GM19467 (cell line): ENCODE measurements at regions not wholly inside any gene's neighbourhood (a gene's known extent, or its start where the extent isn't known, plus 50 kb on each side); places are given as distances from the start of the nearest gene placed in this dataset.
"Not testable (repeated sequence)": the region's sequence is repeated elsewhere in the genome, so short reads cannot be mapped to it uniquely, and the experiment has no call there.

ENCODE experiments used
- ATAC-seq: cut with Tn5 transposase; IDR thresholded peaks from one replicate; pipeline ENCODE4 v1.9.1; 2021; ENCODE audit warnings: mild to moderate bottlenecking, moderate library complexity; ENCODE audit not compliant: unreplicated experiment

GRCh38 chr1:56092684-56093570 lies 486.4 kb downstream of the PLPP3 start:
- no peak for ATAC-seq

- not testable (repeated sequence) for ATAC-seq
Observed at GRCh38 chr1:56089826-56090225, 489.5 kb downstream of the PLPP3 start.

GRCh38 chr1:56084246-56084645 lies 495.1 kb downstream of the PLPP3 start:
- no peak for ATAC-seq

- no peak for ATAC-seq
Observed at GRCh38 chr1:56081736-56082135, 497.6 kb downstream of the PLPP3 start.

- no peak for ATAC-seq
Observed at GRCh38 chr1:56081173-56081572, 498.2 kb downstream of the PLPP3 start.

- no peak for ATAC-seq
Observed at GRCh38 chr1:56080123-56080522, 499.2 kb downstream of the PLPP3 start.

GRCh38 chr1:56079391-56079790 lies 500.0 kb downstream of the PLPP3 start:
- ATAC-seq: no peak

GRCh38 chr1:56077206-56077605 lies 502.2 kb downstream of the PLPP3 start:
- ATAC-seq: no peak

- ATAC-seq: no peak
Observed at GRCh38 chr1:56074007-56074651, 505.2 kb downstream of the PLPP3 start.

- ATAC-seq: no peak
Observed at GRCh38 chr1:56073614-56074006, 505.8 kb downstream of the PLPP3 start.

GRCh38 chr1:56073206-56073605 lies 506.2 kb downstream of the PLPP3 start:
- no peak for ATAC-seq

- no peak for ATAC-seq
Observed at GRCh38 chr1:56072310-56072709, 507.1 kb downstream of the PLPP3 start.

GRCh38 chr1:56071351-56071750 lies 508.0 kb downstream of the PLPP3 start:
- ATAC-seq: no peak

GRCh38 chr1:56070601-56071000 lies 508.8 kb downstream of the PLPP3 start:
- ATAC-seq: no peak

- ATAC-seq: no peak
Observed at GRCh38 chr1:56069824-56070223, 509.5 kb downstream of the PLPP3 start.

- ATAC-seq: no peak
Observed at GRCh38 chr1:56068908-56069307, 510.5 kb downstream of the PLPP3 start.

- ATAC-seq: no peak
Observed at GRCh38 chr1:56068210-56068609, 511.2 kb downstream of the PLPP3 start.

- no peak for ATAC-seq
Observed at GRCh38 chr1:56065729-56066128, 513.6 kb downstream of the PLPP3 start.

GRCh38 chr1:56064705-56065104 lies 514.7 kb downstream of the PLPP3 start:
- ATAC-seq: no peak

GRCh38 chr1:56063461-56063860 lies 515.9 kb downstream of the PLPP3 start:
- no peak for ATAC-seq

- ATAC-seq: no peak
Observed at GRCh38 chr1:56062625-56063024, 516.7 kb downstream of the PLPP3 start.

GRCh38 chr1:56061824-56062223 lies 517.5 kb downstream of the PLPP3 start:
- ATAC-seq: no peak
